Muscle layer of colon (tissue), 2 donors: ENCODE measurements at regions not wholly inside any gene's neighbourhood (a gene's known extent, or its start where the extent isn't known, plus 50 kb on each side); places are given as distances from the start of the nearest gene placed in this dataset.

ENCODE experiments used
- H3K27ac ChIP-seq: one replicate; pipeline ENCODE4 v1.7.0; 2013; ENCODE audit warnings: low read depth, mild to moderate bottlenecking, low read length, moderate library complexity
- H3K27me3 ChIP-seq, 2 donors: one replicate each; pipeline ENCODE4 v1.7.0; 2013; ENCODE audit warnings: low read length in 2 of 2, mild to moderate bottlenecking in 2 of 2; ENCODE audit not compliant: insufficient read depth in 2 of 2, control insufficient read depth in 1 of 2
- H3K36me3 ChIP-seq: one replicate; pipeline ENCODE4 v1.7.0; 2013; ENCODE audit warnings: mild to moderate bottlenecking, low read length; ENCODE audit not compliant: insufficient read depth
- H3K4me1 ChIP-seq: one replicate; pipeline ENCODE4 v1.7.0; 2013; ENCODE audit warnings: mild to moderate bottlenecking, low read length; ENCODE audit not compliant: insufficient read depth
- H3K4me3 ChIP-seq, 2 donors: one replicate each; pipeline ENCODE4 v1.7.0; 2013; ENCODE audit warnings: low read length in 2 of 2, low read depth in 1 of 2, mild to moderate bottlenecking in 1 of 2, moderate library complexity in 1 of 2
- H3K9ac ChIP-seq: one replicate; pipeline ENCODE4 v1.7.0; 2013; ENCODE audit warnings: low read length
- H3K9me3 ChIP-seq: one replicate; pipeline ENCODE4 v1.7.0; 2013; ENCODE audit warnings: mild to moderate bottlenecking, low read length
- donor health status: abdominal sarcoma.
- donor health status: Adenocarcinoma of cecum.

GRCh38 chr7:18224138-18224537, 196.5 kb upstream of the PRPS1L1 start:
- Histone ChIP-seq H3K4me1 (no peaks in the 10 kb centered on the region), H3K9ac (no peak overlapping the region), H3K9me3 (no peaks in the 10 kb centered on the region), H3K36me3 (no peaks in the 10 kb centered on the region), H3K4me3 (no peak overlapping the region), H3K27me3 (no peaks in the 10 kb centered on the region), H3K27ac (no peak overlapping the region)

GRCh38 chr7:18225067-18225466, 197.4 kb upstream of the PRPS1L1 start:
- Histone ChIP-seq H3K4me3 (no peak overlapping the region), H3K9ac (no peak overlapping the region), H3K27me3 (no peaks in the 10 kb centered on the region), H3K9me3 (no peaks in the 10 kb centered on the region), H3K36me3 (no peaks in the 10 kb centered on the region), H3K27ac (no peak overlapping the region), H3K4me1 (no peaks in the 10 kb centered on the region)

- no peaks in the 10 kb centered on the region for H3K9me3 ChIP-seq
- H3K9ac ChIP-seq = no peak overlapping the region
- H3K27me3 ChIP-seq = no peaks in the 10 kb centered on the region
- H3K4me1 ChIP-seq = no peaks in the 10 kb centered on the region
- no peak overlapping the region for H3K4me3 ChIP-seq
- H3K27ac ChIP-seq = no peak overlapping the region
- H3K36me3 ChIP-seq = no peaks in the 10 kb centered on the region
These were observed 199.0 kb upstream of the PRPS1L1 start for GRCh38 chr7:18226598-18226997.

GRCh38 chr7:18228686-18229085, 201.0 kb upstream of the PRPS1L1 start:
- Histone ChIP-seq H3K27me3 (no peaks in the 10 kb centered on the region), H3K9me3 (no peaks in the 10 kb centered on the region), H3K4me1 (no peaks in the 10 kb centered on the region), H3K4me3 (no peak overlapping the region), H3K27ac (no peak overlapping the region), H3K36me3 (no peaks in the 10 kb centered on the region), H3K9ac (no peak overlapping the region)

GRCh38 chr7:18230271-18230670, 202.6 kb upstream of the PRPS1L1 start:
- Histone ChIP-seq H3K9me3 (no peaks in the 10 kb centered on the region), H3K4me3 (no peak overlapping the region), H3K27me3 (no peaks in the 10 kb centered on the region), H3K36me3 (no peaks in the 10 kb centered on the region), H3K9ac (no peak overlapping the region), H3K27ac (no peak overlapping the region), H3K4me1 (no peaks in the 10 kb centered on the region)

GRCh38 chr7:18231854-18232253, 204.2 kb upstream of the PRPS1L1 start:
- no peaks in the 10 kb centered on the region for H3K27me3 ChIP-seq

GRCh38 chr7:18234519-18234918, 206.9 kb upstream of the PRPS1L1 start:
- Histone ChIP-seq H3K4me1 (no peaks in the 10 kb centered on the region), H3K36me3 (no peaks in the 10 kb centered on the region), H3K27me3 (no peaks in the 10 kb centered on the region), H3K27ac (no peak overlapping the region), H3K9me3 (no peaks in the 10 kb centered on the region), H3K4me3 (no peak overlapping the region), H3K9ac (no peak overlapping the region)

More at GRCh38 chr7:18231854-18232253, 204.2 kb upstream of the PRPS1L1 start:
- Histone ChIP-seq H3K9me3 (no peaks in the 10 kb centered on the region), H3K36me3 (no peaks in the 10 kb centered on the region), H3K4me3 (no peak overlapping the region), H3K4me1 (no peaks in the 10 kb centered on the region), H3K27ac (no peak overlapping the region), H3K9ac (no peak overlapping the region)

- Histone ChIP-seq H3K27ac (no peak overlapping the region), H3K4me1 (no peaks in the 10 kb centered on the region), H3K4me3 (no peak overlapping the region), H3K36me3 (no peaks in the 10 kb centered on the region), H3K9ac (no peak overlapping the region), H3K9me3 (no peaks in the 10 kb centered on the region), H3K27me3 (no peaks in the 10 kb centered on the region)
These were observed 208.2 kb upstream of the PRPS1L1 start for GRCh38 chr7:18235819-18236218.

- H3K9me3 ChIP-seq = no peaks in the 10 kb centered on the region
- no peaks in the 10 kb centered on the region for H3K36me3 ChIP-seq
- H3K27ac ChIP-seq = no peak overlapping the region
- H3K27me3 ChIP-seq = no peaks in the 10 kb centered on the region
- no peak overlapping the region for H3K4me3 ChIP-seq
- H3K4me1 ChIP-seq = no peaks in the 10 kb centered on the region
- H3K9ac ChIP-seq = no peak overlapping the region
These were observed 211.6 kb upstream of the PRPS1L1 start for GRCh38 chr7:18239212-18239611.

GRCh38 chr7:18241543-18242231, 214.0 kb upstream of the PRPS1L1 start:
- Histone ChIP-seq H3K9me3 (no peaks in the 10 kb centered on the region), H3K36me3 (no peaks in the 10 kb centered on the region), H3K27me3 (no peaks in the 10 kb centered on the region), H3K9ac (no peak overlapping the region), H3K27ac (no peak overlapping the region), H3K4me3 (no peak overlapping the region), H3K4me1 (no peaks in the 10 kb centered on the region)

- no peak overlapping the region for H3K9ac ChIP-seq
- H3K27me3 ChIP-seq = no peaks in the 10 kb centered on the region
- H3K27ac ChIP-seq = no peak overlapping the region
- H3K4me3 ChIP-seq = no peak overlapping the region
- H3K36me3 ChIP-seq = no peaks in the 10 kb centered on the region
- no peaks in the 10 kb centered on the region for H3K9me3 ChIP-seq
- no peaks in the 10 kb centered on the region for H3K4me1 ChIP-seq
These were observed 216.1 kb upstream of the PRPS1L1 start for GRCh38 chr7:18243731-18244130.

- Histone ChIP-seq H3K36me3 (no peaks in the 10 kb centered on the region), H3K9ac (no peak overlapping the region), H3K27me3 (no peaks in the 10 kb centered on the region), H3K27ac (no peak overlapping the region), H3K4me3 (no peak overlapping the region), H3K4me1 (no peaks in the 10 kb centered on the region), H3K9me3 (no peaks in the 10 kb centered on the region)
These were observed 222.5 kb upstream of the PRPS1L1 start for GRCh38 chr7:18250133-18250532.
